Neural crest cell (in vitro differentiated cells): ENCODE measurements at regions not wholly inside any gene's neighbourhood (a gene's known extent, or its start where the extent isn't known, plus 50 kb on each side); places are given as distances from the start of the nearest gene placed in this dataset.

ENCODE experiments used
- DNase-seq: peaks from one replicate; pipeline ENCODE4 v3.0.0; 2021; ENCODE audit warnings: low read depth, mixed read lengths, low spot score
- H3K27ac Mint-ChIP-seq: one replicate; pipeline ENCODE4 v1.8.0; 2021; ENCODE audit warnings: mild to moderate bottlenecking, mixed read lengths; ENCODE audit not compliant: unreplicated experiment
- H3K27me3 Mint-ChIP-seq: 2 replicates; pipeline ENCODE4 v1.8.0; 2021; ENCODE audit warnings: low read depth, mild to moderate bottlenecking, mixed read lengths
- H3K36me3 Mint-ChIP-seq: 2 replicates; pipeline ENCODE4 v1.8.0; 2021; ENCODE audit warnings: low read depth, mild to moderate bottlenecking, mixed read lengths
- H3K4me1 Mint-ChIP-seq: 2 replicates; pipeline ENCODE4 v1.8.0; 2021; ENCODE audit warnings: mixed read lengths
- H3K4me3 Mint-ChIP-seq: one replicate; pipeline ENCODE4 v1.8.0; 2021; ENCODE audit warnings: mild to moderate bottlenecking, mixed read lengths
- H3K9me3 Mint-ChIP-seq: 2 replicates; pipeline ENCODE4 v1.8.0; 2021; ENCODE audit warnings: mixed read lengths
- CTCF ChIP-seq: fragments of 200-600 bp; sonication (generic); conservative IDR thresholded peaks from 2 replicates; pipeline ENCODE4 v1.5.0; 2021; ENCODE audit warnings: antibody characterized with exemption, mild to moderate bottlenecking

DNA sequence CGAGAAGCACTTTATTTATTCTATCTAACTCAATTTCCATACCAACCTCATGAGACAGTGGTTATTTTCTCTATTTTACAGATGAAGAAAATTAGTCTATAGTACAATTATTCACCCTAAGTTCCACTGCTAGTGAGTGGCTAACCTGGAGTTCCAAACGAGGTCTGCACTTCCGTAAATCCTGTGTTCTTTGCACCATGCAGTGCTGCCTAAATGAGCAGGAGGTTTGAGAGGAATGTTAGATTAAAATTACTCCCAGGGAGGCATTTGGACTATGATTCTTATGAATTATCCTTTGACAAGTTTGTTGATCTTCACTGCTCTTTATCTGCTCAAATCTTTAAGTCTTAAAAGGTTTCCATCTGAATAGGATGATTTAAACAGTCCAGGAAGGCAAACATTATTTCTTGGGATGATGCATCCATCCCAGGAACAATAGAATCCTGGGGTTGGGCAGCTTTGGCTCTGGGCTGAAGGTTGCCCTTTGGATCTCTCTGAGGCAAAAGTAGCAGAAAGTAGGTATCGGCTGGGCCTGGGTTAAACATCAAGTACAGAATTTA, 400.8 kb downstream of the REEP3 start:
- no peak overlapping the region for H3K27ac Mint-ChIP-seq
- no peaks in the 10 kb centered on the region for H3K27me3 Mint-ChIP-seq
- DNase-seq = no peak
- H3K9me3 Mint-ChIP-seq = no peaks in the 10 kb centered on the region
- H3K4me1 Mint-ChIP-seq = peaks cover 23% of the 10 kb centered on the region
- H3K36me3 Mint-ChIP-seq = no peaks in the 10 kb centered on the region
- H3K4me3 Mint-ChIP-seq = no peak overlapping the region
- TF ChIP-seq CTCF = no peak

DNA sequence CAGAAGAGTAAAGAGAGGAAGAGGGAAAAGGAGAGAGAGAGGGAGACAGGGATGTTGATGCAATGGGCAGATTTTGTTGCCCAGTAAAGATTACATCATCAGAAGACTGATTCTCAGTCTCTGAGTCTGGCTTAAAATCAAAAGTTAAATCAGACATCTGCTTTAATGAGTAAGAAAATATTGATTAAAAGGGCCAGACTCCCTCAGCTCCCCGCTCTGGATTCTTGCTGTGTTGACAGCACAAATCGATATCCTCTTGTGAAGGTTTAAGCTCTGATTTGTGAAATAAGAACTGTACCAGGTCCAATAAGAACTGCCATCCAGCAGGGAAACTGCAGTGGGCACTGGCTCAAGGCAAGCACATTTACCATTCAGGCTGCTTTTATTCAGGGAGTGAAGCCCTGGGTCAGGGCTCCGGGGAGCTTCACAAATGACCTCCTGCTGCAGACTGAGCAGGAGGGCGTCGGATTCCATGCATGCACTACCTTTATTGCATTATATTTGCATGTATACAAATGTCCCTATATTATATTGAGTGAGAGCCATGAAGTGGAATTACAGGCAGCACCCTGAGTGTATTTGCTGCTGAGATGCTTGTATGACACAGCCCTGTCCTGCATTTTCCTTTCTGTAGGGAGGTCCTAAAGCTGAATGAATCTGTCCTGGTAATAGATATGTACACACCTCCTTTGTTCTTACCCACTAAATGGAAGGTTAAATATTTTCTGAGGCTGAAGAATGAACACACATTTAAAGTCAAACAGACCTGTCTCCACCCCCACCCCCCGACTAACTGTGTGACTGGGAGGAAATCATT, 401.5 kb downstream of the REEP3 start:
- H3K4me3 Mint-ChIP-seq = no peak overlapping the region
- H3K9me3 Mint-ChIP-seq = no peaks in the 10 kb centered on the region
- H3K36me3 Mint-ChIP-seq = no peaks in the 10 kb centered on the region
- H3K4me1 Mint-ChIP-seq = peaks cover 23% of the 10 kb centered on the region
- no peak overlapping the region for H3K27ac Mint-ChIP-seq
- DNase-seq = no peak
- no peak for TF ChIP-seq CTCF
- H3K27me3 Mint-ChIP-seq = no peaks in the 10 kb centered on the region

DNA sequence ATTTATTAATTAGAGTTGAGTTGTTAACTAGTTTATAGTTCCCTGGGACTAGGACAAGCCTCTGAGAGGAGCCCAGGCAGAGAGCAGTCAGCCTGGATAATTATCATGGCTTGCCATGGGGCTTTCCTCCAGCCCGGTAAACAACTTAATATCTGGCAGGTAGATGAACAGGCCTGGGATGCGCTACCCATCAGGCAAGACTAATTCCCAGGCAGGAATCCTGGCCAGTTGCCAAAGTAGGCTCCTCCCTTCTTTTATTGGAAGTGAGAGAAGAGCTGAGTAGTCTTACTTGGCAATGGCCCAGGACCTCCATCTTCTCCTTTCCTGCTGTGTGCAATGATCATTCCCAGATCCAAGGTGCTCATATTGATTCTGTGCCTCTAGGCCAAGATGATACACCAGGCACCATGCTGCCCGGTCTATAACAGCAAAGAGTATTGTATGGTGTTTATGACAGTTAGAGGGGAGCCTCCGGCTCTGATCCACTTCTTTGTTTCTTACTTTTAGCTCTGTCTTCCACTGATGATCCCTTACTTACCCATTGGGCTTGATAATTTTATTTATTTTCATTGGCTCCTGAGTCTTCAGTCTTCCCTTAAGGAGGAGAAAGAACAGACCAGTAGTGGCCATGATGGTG, 408.7 kb downstream of the REEP3 start:
- no peaks in the 10 kb centered on the region for H3K4me1 Mint-ChIP-seq
- H3K27me3 Mint-ChIP-seq = no peaks in the 10 kb centered on the region
- no peak overlapping the region for H3K4me3 Mint-ChIP-seq
- TF ChIP-seq CTCF = no peak
- H3K27ac Mint-ChIP-seq = no peak overlapping the region
- no peak for DNase-seq
- peaks cover 2% of the 10 kb centered on the region for H3K9me3 Mint-ChIP-seq
- no peaks in the 10 kb centered on the region for H3K36me3 Mint-ChIP-seq

DNA sequence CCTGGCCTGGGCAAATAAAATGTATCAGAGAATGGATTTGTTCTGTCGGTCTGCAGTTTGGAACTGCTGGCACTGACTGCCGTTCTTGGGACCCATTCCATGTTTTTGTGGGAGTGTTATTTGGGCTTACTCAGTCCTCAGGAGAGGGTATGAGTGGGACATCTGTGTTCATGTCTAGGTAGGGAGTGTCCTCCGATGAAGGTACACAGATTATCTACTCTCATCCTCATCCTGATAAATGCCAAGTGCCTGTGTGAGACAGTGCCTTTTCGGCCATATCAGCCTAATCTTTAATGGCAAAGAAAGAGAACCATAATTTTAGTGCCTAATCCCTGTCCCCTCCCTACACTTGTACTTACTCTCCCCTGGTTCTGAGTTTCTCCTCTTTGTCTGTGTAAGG, 409.4 kb downstream of the REEP3 start:
- H3K4me1 Mint-ChIP-seq = no peaks in the 10 kb centered on the region
- no peak overlapping the region for H3K4me3 Mint-ChIP-seq
- H3K36me3 Mint-ChIP-seq = no peaks in the 10 kb centered on the region
- H3K9me3 Mint-ChIP-seq = peaks cover 2% of the 10 kb centered on the region
- TF ChIP-seq CTCF = no peak
- no peak overlapping the region for H3K27ac Mint-ChIP-seq
- DNase-seq = no peak
- no peaks in the 10 kb centered on the region for H3K27me3 Mint-ChIP-seq

GRCh38 chr10:63935705-63936104, 414.5 kb downstream of the REEP3 start:
- Mint-ChIP-seq H3K4me1 (no peaks in the 10 kb centered on the region), H3K36me3 (no peaks in the 10 kb centered on the region), H3K27me3 (no peaks in the 10 kb centered on the region), H3K9me3 (no peaks in the 10 kb centered on the region), H3K4me3 (no peak overlapping the region), H3K27ac (no peak overlapping the region)
- peak; percentile 41 for TF ChIP-seq CTCF
- no peak for DNase-seq
